ENCODE measurements at regions not wholly inside any gene's neighbourhood (a gene's known extent, or its start where the extent isn't known, plus 50 kb on each side); places are given as distances from the start of the nearest gene placed in this dataset.
"Not testable (repeated sequence)": the region's sequence is repeated elsewhere in the genome, so short reads cannot be mapped to it uniquely, and the experiment has no call there.

- CTCF ChIA-PET = interaction anchor here (1.0 kb wide), 1 partner anchor 11 kb away, joined by 3 read pairs; no protein-coding TSS in a partner anchor
- Mint-ChIP-seq H3K27me3 (no peaks in the 10 kb centered on the region), H3K27ac (no peak overlapping the region), H3K36me3 (ENCODE audit: low read depth) (no peaks in the 10 kb centered on the region), H3K4me1 (no peaks in the 10 kb centered on the region), H3K4me3 (no peak overlapping the region), H3K9me3 (no peaks in the 10 kb centered on the region)
- POLR2A ChIA-PET = no interaction called here
- no peak for DNase-seq
Observed at GRCh38 chr7:152905949-152906348, 146.4 kb downstream of the ACTR3B start.

- Mint-ChIP-seq H3K4me1 (no peaks in the 10 kb centered on the region), H3K9me3 (no peaks in the 10 kb centered on the region), H3K4me3 (no peak overlapping the region), H3K27me3 (no peaks in the 10 kb centered on the region), H3K36me3 (ENCODE audit: low read depth) (no peaks in the 10 kb centered on the region), H3K27ac (no peak overlapping the region)
- no peak for DNase-seq
- ChIA-PET POLR2A (no interaction called here), CTCF (interaction anchor here (1.0 kb wide), 1 partner anchor 12 kb away, joined by 3 read pairs; no protein-coding TSS in a partner anchor)
Observed at GRCh38 chr7:152907042-152907761, 147.7 kb downstream of the ACTR3B start.

GRCh38 chr7:152909280-152909679, 149.7 kb downstream of the ACTR3B start:
- Mint-ChIP-seq H3K36me3 (ENCODE audit: low read depth) (no peaks in the 10 kb centered on the region), H3K4me3 (no peak overlapping the region), H3K27me3 (no peaks in the 10 kb centered on the region), H3K4me1 (no peaks in the 10 kb centered on the region), H3K27ac (no peak overlapping the region), H3K9me3 (no peaks in the 10 kb centered on the region)
- POLR2A ChIA-PET = no interaction called here
- CTCF ChIA-PET = no interaction called here
- DNase-seq = no peak

GRCh38 chr7:152909683-152910544, 150.4 kb downstream of the ACTR3B start:
- no peak for DNase-seq
- H3K27me3 Mint-ChIP-seq = no peaks in the 10 kb centered on the region
- no peak overlapping the region for H3K4me3 Mint-ChIP-seq
- ChIA-PET POLR2A (no interaction called here), CTCF (no interaction called here)
- H3K36me3 Mint-ChIP-seq (ENCODE audit: low read depth) = no peaks in the 10 kb centered on the region
- H3K4me1 Mint-ChIP-seq = no peaks in the 10 kb centered on the region
- H3K9me3 Mint-ChIP-seq = no peaks in the 10 kb centered on the region
- no peak overlapping the region for H3K27ac Mint-ChIP-seq

- ChIA-PET POLR2A (no interaction called here), CTCF (no interaction called here)
- H3K36me3 Mint-ChIP-seq (ENCODE audit: low read depth) = no peaks in the 10 kb centered on the region
- H3K27ac Mint-ChIP-seq = no peak overlapping the region
- H3K4me3 Mint-ChIP-seq = no peak overlapping the region
- no peaks in the 10 kb centered on the region for H3K4me1 Mint-ChIP-seq
- no peak for DNase-seq
- no peaks in the 10 kb centered on the region for H3K9me3 Mint-ChIP-seq
- H3K27me3 Mint-ChIP-seq = no peaks in the 10 kb centered on the region
Observed at GRCh38 chr7:152910545-152911225, 151.1 kb downstream of the ACTR3B start.

- POLR2A ChIA-PET = no interaction called here
- CTCF ChIA-PET = no interaction called here
- no peak for DNase-seq
- Mint-ChIP-seq H3K4me1 (no peaks in the 10 kb centered on the region), H3K9me3 (no peaks in the 10 kb centered on the region), H3K27ac (no peak overlapping the region), H3K36me3 (ENCODE audit: low read depth) (no peaks in the 10 kb centered on the region), H3K27me3 (no peaks in the 10 kb centered on the region), H3K4me3 (no peak overlapping the region)
Observed at GRCh38 chr7:152911226-152911560, 151.6 kb downstream of the ACTR3B start.

- ChIA-PET CTCF (no interaction called here), POLR2A (no interaction called here)
- Mint-ChIP-seq H3K4me1 (no peaks in the 10 kb centered on the region), H3K27ac (no peak overlapping the region), H3K4me3 (no peak overlapping the region), H3K36me3 (ENCODE audit: low read depth) (no peaks in the 10 kb centered on the region), H3K9me3 (no peaks in the 10 kb centered on the region), H3K27me3 (no peaks in the 10 kb centered on the region)
- no peak for DNase-seq
Observed at GRCh38 chr7:152911922-152912321, 152.4 kb downstream of the ACTR3B start.

GRCh38 chr7:152912511-152912910, 153.0 kb downstream of the ACTR3B start:
- Mint-ChIP-seq H3K4me1 (no peaks in the 10 kb centered on the region), H3K4me3 (no peak overlapping the region), H3K27me3 (no peaks in the 10 kb centered on the region), H3K9me3 (no peaks in the 10 kb centered on the region), H3K27ac (no peak overlapping the region), H3K36me3 (ENCODE audit: low read depth) (no peaks in the 10 kb centered on the region)
- DNase-seq = no peak
- POLR2A ChIA-PET = no interaction called here
- CTCF ChIA-PET = no interaction called here

GRCh38 chr7:152913492-152913891, 153.9 kb downstream of the ACTR3B start:
- no peak overlapping the region for H3K27ac Mint-ChIP-seq
- H3K27me3 Mint-ChIP-seq = no peaks in the 10 kb centered on the region
- H3K36me3 Mint-ChIP-seq (ENCODE audit: low read depth) = no peaks in the 10 kb centered on the region
- POLR2A ChIA-PET = no interaction called here
- no peaks in the 10 kb centered on the region for H3K9me3 Mint-ChIP-seq
- H3K4me3 Mint-ChIP-seq = no peak overlapping the region
- CTCF ChIA-PET = no interaction called here
- no peak for DNase-seq
- H3K4me1 Mint-ChIP-seq = no peaks in the 10 kb centered on the region

GRCh38 chr7:152914014-152914844, 154.7 kb downstream of the ACTR3B start:
- no peaks in the 10 kb centered on the region for H3K36me3 Mint-ChIP-seq (ENCODE audit: low read depth)
- H3K9me3 Mint-ChIP-seq = no peaks in the 10 kb centered on the region
- no peaks in the 10 kb centered on the region for H3K4me1 Mint-ChIP-seq
- CTCF ChIA-PET = no interaction called here
- no peaks in the 10 kb centered on the region for H3K27me3 Mint-ChIP-seq
- H3K4me3 Mint-ChIP-seq = no peak overlapping the region
- H3K27ac Mint-ChIP-seq = no peak overlapping the region
- POLR2A ChIA-PET = no interaction called here
- DNase-seq = no peak

- H3K27me3 Mint-ChIP-seq; POLR2A ChIA-PET; CTCF ChIA-PET; H3K36me3 Mint-ChIP-seq (ENCODE audit: low read depth); H3K4me1 Mint-ChIP-seq; H3K4me3 Mint-ChIP-seq; H3K27ac Mint-ChIP-seq; H3K9me3 Mint-ChIP-seq; DNase-seq: not testable (repeated sequence)
Observed at GRCh38 chr7:152914845-152915102, 155.2 kb downstream of the ACTR3B start.

GRCh38 chr7:152922318-152923081, 162.9 kb downstream of the ACTR3B start:
- Mint-ChIP-seq H3K9me3 (no peaks in the 10 kb centered on the region), H3K4me3 (no peak overlapping the region), H3K27ac (no peak overlapping the region), H3K36me3 (ENCODE audit: low read depth) (no peaks in the 10 kb centered on the region), H3K27me3 (peaks cover 19% of the 10 kb centered on the region), H3K4me1 (no peaks in the 10 kb centered on the region)
- CTCF ChIA-PET = no interaction called here
- POLR2A ChIA-PET = no interaction called here
- no peak for DNase-seq

GRCh38 chr7:152923711-152924110, 164.2 kb downstream of the ACTR3B start:
- CTCF ChIA-PET = no interaction called here

More at GRCh38 chr7:152923711-152924110, 164.2 kb downstream of the ACTR3B start:
- Mint-ChIP-seq H3K36me3 (ENCODE audit: low read depth) (no peaks in the 10 kb centered on the region), H3K4me3 (no peak overlapping the region), H3K9me3 (no peaks in the 10 kb centered on the region), H3K27me3 (peaks cover 19% of the 10 kb centered on the region), H3K4me1 (no peaks in the 10 kb centered on the region), H3K27ac (no peak overlapping the region)
- POLR2A ChIA-PET = no interaction called here
- DNase-seq = no peak

All from activated CD4-positive, alpha-beta memory T cell treated with anti-CD3 and anti-CD28 coated beads, Interleukin-2, amount 10 ng/mL, durations not matched to agents 7 days and 5 days (primary cell).